Activated CD8-positive, alpha-beta T cell treated with anti-CD3 and anti-CD28 coated beads for 36 hours (primary cell): ENCODE measurements at regions not wholly inside any gene's neighbourhood (a gene's known extent, or its start where the extent isn't known, plus 50 kb on each side); places are given as distances from the start of the nearest gene placed in this dataset.

Experiments
- ATAC-seq: fragments of 200-7000 bp; cut with Tn5 transposase; one replicate; pipeline ENCODE4 v1.10.0; 2021; ENCODE audit warnings: mild to moderate bottlenecking, moderate library complexity
- CTCF ChIA-PET: fragments of 350-600 bp; sonication (Branson Sonifier 250); formaldehyde crosslinking; loops from one replicate; lab custom pipeline; 2021; ENCODE audit warnings: antibody characterized with exemption; lab: Charles Lee
- POLR2A ChIA-PET: fragments of 350-600 bp; sonication (Branson Sonifier 250); formaldehyde crosslinking; loops from one replicate; lab custom pipeline; 2021; ENCODE audit warnings: antibody characterized with exemption; lab: Charles Lee
- DNase-seq: peaks from one replicate; pipeline ENCODE4 v3.0.0-alpha.2; 2020
- H3K27ac Mint-ChIP-seq: one replicate; pipeline ENCODE4 v1.8.0; 2021; ENCODE audit warnings: mild to moderate bottlenecking, mixed read lengths
- H3K27me3 Mint-ChIP-seq: one replicate; pipeline ENCODE4 v1.8.0; 2021; ENCODE audit warnings: mixed read lengths
- H3K36me3 Mint-ChIP-seq: one replicate; pipeline ENCODE4 v1.8.0; 2021; ENCODE audit warnings: low read depth, mixed read lengths
- H3K4me1 Mint-ChIP-seq: one replicate; pipeline ENCODE4 v1.8.0; 2021; ENCODE audit warnings: low read depth, mixed read lengths
- H3K4me3 Mint-ChIP-seq: one replicate; pipeline ENCODE4 v1.8.0; 2021; ENCODE audit warnings: mild to moderate bottlenecking, moderate library complexity, mixed read lengths
- H3K9me3 Mint-ChIP-seq: one replicate; pipeline ENCODE4 v1.8.0; 2021; ENCODE audit warnings: mixed read lengths
- CTCF ChIP-seq: fragments of 200-600 bp; IDR thresholded peaks from one replicate; pipeline ENCODE4 v1.8.0; 2022; ENCODE audit warnings: antibody characterized with exemption, mild to moderate bottlenecking
- intact Hi-C: fragments of 100-400 bp; cut with micrococcal nuclease; formaldehyde crosslinking; loops from one replicate; pipeline ENCODE4 v1.10.0; 2022

- no peak overlapping the region for H3K27ac Mint-ChIP-seq
- POLR2A ChIA-PET = no interaction called here
- CTCF ChIA-PET = no interaction called here
- no peak for ATAC-seq
- no peaks in the 10 kb centered on the region for H3K27me3 Mint-ChIP-seq
- TF ChIP-seq CTCF = no peak
- H3K4me3 Mint-ChIP-seq = no peak overlapping the region
- no peaks in the 10 kb centered on the region for H3K9me3 Mint-ChIP-seq
- no peak for DNase-seq
- H3K4me1 Mint-ChIP-seq = no peaks in the 10 kb centered on the region
- intact Hi-C loops = no loop called here
- H3K36me3 Mint-ChIP-seq = no peaks in the 10 kb centered on the region
Measured at GRCh38 chr5:13624283-13625074, 320.0 kb downstream of the DNAH5 start.

GRCh38 chr5:13613621-13614020, 330.9 kb downstream of the DNAH5 start:
- POLR2A ChIA-PET = no interaction called here
- Mint-ChIP-seq H3K27ac (no peak overlapping the region), H3K9me3 (peaks cover 17% of the 10 kb centered on the region), H3K4me1 (no peaks in the 10 kb centered on the region), H3K4me3 (no peak overlapping the region), H3K36me3 (no peaks in the 10 kb centered on the region), H3K27me3 (no peaks in the 10 kb centered on the region)
- CTCF ChIA-PET = no interaction called here
- ATAC-seq = no peak
- intact Hi-C loops = no loop called here
- DNase-seq = no peak
- TF ChIP-seq CTCF = no peak

GRCh38 chr5:13611604-13612003, 332.9 kb downstream of the DNAH5 start:
- Mint-ChIP-seq H3K4me3 (no peak overlapping the region), H3K27me3 (no peaks in the 10 kb centered on the region), H3K36me3 (no peaks in the 10 kb centered on the region), H3K4me1 (no peaks in the 10 kb centered on the region), H3K27ac (no peak overlapping the region), H3K9me3 (peaks cover 17% of the 10 kb centered on the region)
- intact Hi-C loops = no loop called here
- POLR2A ChIA-PET = no interaction called here
- no peak for DNase-seq
- TF ChIP-seq CTCF = no peak
- CTCF ChIA-PET = no interaction called here
- no peak for ATAC-seq

- DNase-seq (no peak), ATAC-seq (no peak)
- no peak overlapping the region for H3K4me3 Mint-ChIP-seq
- no peaks in the 10 kb centered on the region for H3K27me3 Mint-ChIP-seq
- H3K27ac Mint-ChIP-seq = no peak overlapping the region
- POLR2A ChIA-PET = no interaction called here
- intact Hi-C loops = no loop called here
- H3K9me3 Mint-ChIP-seq = peaks cover 7% of the 10 kb centered on the region
- no peaks in the 10 kb centered on the region for H3K36me3 Mint-ChIP-seq
- CTCF ChIA-PET = no interaction called here
- no peaks in the 10 kb centered on the region for H3K4me1 Mint-ChIP-seq
- TF ChIP-seq CTCF = no peak
Measured at GRCh38 chr5:13609504-13609903, 335.0 kb downstream of the DNAH5 start.

GRCh38 chr5:13606051-13606450, 338.4 kb downstream of the DNAH5 start:
- TF ChIP-seq CTCF = no peak
- H3K27ac Mint-ChIP-seq = no peak overlapping the region
- H3K27me3 Mint-ChIP-seq = no peaks in the 10 kb centered on the region
- CTCF ChIA-PET = no interaction called here
- no peak overlapping the region for H3K4me3 Mint-ChIP-seq
- no peaks in the 10 kb centered on the region for H3K36me3 Mint-ChIP-seq
- intact Hi-C loops = no loop called here
- POLR2A ChIA-PET = no interaction called here
- no peaks in the 10 kb centered on the region for H3K9me3 Mint-ChIP-seq
- no peaks in the 10 kb centered on the region for H3K4me1 Mint-ChIP-seq
- ATAC-seq (no peak), DNase-seq (no peak)
